Fibroblast of upper back skin (primary cell): ENCODE measurements at regions not wholly inside any gene's neighbourhood (a gene's known extent, or its start where the extent isn't known, plus 50 kb on each side); places are given as distances from the start of the nearest gene placed in this dataset.
"Not testable (repeated sequence)": the region's sequence is repeated elsewhere in the genome, so short reads cannot be mapped to it uniquely, and the experiment has no call there.

Experiments used
- DNase-seq: peaks from one replicate; pipeline ENCODE4 v3.0.0-alpha.2; 2013

- no peak for DNase-seq
Observed at GRCh38 chr4:3936184-3936583, 170.0 kb downstream of the ADRA2C start.

- DNase-seq: not testable (repeated sequence)
Observed at GRCh38 chr4:3937849-3938562, 171.8 kb downstream of the ADRA2C start.

DNA sequence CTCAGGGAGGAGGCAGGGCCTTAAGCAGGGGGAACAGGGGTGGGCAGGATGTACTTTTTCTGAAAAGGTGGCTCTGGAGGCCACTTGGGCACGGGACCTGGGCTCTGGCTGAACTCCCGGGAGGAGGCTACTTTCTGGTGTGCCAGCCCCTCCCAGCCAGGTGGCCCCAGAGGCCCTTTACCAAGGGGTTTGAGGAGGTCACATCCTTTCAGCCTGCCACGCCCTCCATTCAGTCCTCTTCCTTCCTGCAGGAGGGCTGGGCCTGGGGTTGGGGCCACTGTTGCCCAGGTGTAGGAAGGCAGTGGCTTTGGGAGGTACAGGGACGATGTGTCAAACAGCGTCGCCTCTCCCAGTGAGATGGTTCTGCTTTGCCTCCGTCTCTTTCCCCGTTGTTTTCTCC is 172.5 kb downstream of the ADRA2C start:
- DNase-seq: not testable (repeated sequence)

DNA sequence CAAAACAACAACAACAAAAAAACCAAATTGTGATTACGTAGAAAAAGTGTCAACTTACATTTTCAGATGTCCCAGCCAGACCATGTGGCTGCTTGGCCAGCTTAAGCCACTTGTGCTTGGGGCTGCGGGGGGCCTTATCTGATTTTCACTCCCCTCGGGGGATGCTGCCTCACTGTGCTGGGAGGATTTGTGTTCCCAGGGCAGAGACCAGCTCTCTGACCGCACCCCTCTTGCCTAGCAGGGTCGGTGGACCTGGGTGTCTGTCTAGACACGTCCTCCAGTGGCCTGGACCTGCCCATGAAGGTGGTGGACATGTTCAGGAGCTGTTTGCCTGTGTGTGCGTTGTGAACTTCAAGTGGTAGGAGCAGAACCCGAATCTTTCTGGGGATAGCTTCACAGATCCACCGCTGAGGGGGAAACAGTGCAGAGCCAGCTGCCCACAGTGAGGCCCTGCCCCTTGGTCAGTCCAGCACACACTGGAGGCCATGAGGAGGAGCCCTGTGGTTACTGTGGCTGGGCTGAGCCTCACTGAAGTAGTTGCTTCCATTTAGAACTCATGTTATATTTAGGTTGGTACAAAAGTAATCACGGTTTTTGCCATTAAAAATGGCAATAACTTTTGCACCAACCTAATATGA is 173.9 kb downstream of the ADRA2C start:
- DNase-seq: not testable (repeated sequence)

DNA sequence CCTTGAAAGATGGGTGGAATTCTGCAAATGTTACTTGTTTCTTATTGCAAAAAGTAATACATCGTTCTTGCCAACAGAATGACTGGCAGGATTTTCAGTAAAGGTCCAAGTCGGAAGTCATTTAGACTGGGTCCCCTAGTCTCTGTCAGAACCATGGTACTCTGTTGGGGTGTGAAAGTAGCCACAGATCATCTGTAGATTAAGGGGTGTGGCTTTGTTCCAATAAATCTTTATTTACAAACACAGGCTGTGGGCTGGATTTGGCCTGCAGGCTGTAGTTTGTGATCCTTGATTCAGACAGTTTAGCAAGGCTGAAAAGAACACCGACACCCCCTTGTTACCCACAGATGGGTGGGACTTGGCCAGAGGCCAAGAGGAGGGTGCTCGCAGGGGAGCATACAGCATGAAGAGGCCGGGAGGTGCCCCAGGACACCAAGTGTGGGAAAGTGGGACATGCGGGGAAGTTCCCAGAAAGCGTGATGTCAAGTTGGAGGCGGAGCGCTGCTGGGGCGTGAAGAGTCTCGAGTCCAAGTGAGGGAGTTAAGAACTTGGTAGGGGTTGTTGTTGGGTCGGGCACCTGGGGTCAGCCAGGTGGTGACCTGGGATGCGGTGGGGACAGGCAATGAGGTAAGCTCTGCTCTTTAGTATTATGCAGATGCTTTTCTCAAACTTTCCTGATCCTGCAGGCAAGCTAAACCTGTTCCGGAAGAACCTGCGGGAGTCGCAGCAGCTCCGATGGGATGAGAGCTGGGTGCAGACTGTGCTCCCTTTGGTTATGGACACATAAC is 175.7 kb downstream of the ADRA2C start:
- DNase-seq: not testable (repeated sequence)

GRCh38 chr4:3942569-3942971 is 176.4 kb downstream of the ADRA2C start:
- DNase-seq: peak; percentile 31

DNA sequence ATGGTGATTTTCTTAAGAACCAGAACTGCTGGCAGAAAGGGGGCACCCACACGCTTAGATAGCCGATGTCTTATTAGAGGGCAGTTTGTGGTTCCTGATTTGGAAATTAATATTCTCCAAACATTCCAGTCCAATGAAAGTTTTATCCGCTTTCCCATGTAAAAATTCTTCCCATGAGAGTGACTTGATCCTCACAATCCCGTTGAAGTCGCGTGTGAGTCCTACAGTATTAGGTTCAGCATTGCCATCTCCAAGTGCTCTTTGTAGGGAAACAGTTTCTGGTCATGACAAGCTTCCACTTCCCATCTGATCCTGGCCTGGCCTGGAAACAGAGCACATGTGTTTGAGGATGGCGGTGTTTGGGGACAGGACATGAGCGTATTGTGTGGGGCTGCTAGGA is 176.9 kb downstream of the ADRA2C start:
- not testable (repeated sequence) for DNase-seq

DNA sequence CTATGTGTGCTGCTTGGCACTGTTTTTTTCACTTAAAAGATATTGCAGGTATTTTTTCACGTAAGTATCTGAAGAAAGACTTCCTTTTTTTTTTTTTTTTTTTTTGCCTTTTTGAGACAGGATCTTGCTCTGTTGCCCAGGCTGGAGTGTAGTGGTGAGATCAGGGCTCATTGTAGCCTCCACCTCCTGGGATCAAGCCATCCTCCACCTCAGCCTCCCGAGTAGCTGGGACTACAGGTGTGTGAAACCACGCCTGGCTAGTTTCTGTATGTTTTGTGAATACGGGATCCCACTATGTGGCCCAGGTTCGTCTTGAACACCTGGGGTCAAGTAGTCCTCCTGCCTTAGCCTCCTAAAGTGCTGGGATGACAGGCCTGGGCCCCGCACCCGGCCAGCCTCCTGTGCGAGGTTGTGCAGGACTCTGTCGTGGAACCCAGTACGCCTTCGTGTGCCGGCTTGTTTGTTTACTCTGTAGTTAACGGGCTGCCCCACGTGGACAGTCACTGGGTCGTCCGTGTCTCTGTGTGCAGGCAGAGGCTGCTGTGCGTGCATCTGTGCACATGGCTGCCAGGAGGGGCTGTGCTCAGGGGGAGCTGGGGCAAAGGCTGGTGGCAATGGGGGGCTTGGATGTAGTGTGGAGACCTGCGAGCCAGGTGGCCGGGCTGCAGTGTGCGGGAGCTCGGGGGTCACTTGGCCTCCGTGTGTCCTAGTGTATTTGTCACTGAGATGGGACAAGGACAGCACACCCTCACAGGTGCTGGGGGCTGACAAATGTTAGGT is 179.5 kb downstream of the ADRA2C start:
- no peak for DNase-seq

DNA sequence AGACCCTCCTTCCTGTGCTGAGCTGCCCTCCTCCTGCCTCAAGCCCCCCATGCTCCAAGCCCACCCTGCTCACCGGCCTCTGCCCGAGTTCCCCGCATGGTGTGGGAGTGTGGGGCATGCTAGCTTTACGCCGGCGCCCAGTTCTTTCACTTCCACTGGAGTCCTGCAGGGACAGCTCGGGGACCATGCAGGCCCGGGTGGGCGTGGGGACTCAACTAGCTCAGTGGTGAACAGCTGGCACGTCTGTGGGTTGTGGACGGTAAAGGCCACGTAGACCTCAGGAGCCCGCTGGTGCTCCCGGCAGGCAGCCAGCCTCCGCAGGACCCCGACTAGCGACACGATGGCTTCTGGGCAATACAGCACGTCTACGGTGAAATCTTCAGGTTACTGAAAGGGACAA is 180.4 kb downstream of the ADRA2C start:
- DNase-seq: not testable (repeated sequence)

DNA sequence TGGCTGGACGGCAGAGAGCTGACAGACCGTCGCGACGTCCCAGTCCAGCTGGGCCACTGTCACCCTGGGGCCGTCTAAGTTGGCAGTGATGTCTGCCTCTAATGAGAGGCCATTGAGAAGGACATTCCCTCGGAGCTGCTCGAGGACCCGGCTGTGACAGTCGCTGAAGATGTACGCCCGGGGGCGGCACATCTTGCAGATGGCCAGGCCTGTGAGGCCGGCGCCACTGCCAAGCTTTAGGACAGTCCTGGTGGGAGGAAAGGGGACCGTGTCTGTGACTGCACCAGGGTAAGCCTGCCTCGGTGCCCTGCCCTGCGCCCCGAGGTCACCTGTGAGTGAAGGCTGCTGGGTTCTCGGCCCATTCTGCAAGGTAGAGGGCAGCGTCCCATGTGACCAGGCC is 181.6 kb downstream of the ADRA2C start:
- DNase-seq: not testable (repeated sequence)

DNA sequence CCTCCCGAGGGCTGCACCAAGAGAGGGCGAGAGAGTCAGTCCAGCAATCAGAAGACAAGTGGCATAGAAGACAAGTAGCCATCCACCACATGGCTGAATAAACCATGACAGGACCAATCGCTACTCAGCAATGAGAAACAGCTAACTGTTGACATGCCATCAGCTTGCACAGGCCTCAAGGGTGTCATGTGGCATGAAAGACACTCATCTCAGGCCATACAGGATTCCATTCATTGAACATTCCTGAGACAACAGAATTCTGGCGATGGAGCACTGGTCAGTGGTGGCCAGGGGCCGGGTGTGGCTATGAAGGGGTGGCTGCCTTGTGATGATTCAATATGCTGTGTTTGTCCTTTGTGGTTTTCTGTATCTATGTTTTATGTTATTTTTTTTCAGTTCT is 182.0 kb downstream of the ADRA2C start:
- not testable (repeated sequence) for DNase-seq

DNA sequence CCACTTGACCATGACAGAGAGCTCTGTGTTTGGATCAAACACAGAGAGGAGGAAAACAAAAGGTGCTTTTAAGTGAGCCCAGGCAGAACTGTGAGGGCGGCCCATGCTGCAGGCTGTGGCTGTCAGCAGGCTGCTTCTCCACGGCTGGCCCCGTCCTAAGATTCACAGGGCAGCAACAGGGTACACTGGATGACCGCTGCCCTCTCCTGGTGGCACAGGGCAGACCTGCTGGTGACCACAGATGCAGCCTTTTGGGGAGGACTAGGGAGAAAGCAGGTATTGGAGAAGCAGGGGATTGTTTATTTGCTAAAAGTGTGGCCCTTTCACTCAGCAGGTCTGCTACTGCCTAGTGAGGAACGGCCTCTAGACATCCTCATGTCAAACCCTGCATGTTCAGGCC is 183.7 kb downstream of the ADRA2C start:
- DNase-seq: peak; percentile 36

GRCh38 chr4:3952443-3953139 is 186.4 kb downstream of the ADRA2C start:
- not testable (repeated sequence) for DNase-seq

GRCh38 chr4:3953140-3953489 is 186.9 kb downstream of the ADRA2C start:
- peak; percentile 43 for DNase-seq

DNA sequence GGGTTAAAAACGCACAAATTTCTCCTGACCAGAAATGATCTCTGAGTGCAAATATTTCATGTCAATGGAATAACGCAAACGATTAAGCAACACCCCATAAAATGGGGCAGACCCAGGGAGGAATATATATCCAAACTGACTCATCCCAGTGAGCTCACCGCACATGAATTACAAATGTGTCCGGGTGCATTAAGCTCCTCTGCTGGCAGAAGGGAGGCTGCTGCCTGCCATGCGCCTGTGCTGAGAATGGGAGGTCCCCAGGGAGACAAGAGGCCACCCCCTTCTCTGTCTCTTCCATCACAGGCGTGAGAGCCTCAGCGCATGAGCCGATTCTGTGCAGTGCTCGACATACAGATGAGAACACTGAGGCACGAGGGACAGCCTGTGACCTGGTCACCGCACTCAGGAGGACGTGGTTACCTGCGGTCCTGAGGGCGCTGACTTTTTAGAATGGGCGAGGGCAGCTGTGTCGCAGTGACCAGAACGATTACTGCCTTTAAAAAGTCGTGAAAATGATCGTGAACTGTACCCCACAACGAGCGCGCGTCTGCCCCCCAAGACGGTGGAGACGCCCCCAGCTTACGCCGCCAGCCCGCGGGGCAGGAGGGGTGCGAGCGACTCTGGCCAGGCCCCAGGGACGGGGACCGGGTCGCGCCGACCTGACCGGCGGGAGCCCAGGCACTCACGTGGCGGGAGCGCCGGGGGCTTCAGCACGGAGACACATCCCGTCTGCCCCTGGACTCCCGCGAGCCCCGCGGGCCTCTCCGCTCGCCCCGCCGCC is 188.5 kb downstream of the ADRA2C start:
- DNase-seq: peak; percentile 98

DNA sequence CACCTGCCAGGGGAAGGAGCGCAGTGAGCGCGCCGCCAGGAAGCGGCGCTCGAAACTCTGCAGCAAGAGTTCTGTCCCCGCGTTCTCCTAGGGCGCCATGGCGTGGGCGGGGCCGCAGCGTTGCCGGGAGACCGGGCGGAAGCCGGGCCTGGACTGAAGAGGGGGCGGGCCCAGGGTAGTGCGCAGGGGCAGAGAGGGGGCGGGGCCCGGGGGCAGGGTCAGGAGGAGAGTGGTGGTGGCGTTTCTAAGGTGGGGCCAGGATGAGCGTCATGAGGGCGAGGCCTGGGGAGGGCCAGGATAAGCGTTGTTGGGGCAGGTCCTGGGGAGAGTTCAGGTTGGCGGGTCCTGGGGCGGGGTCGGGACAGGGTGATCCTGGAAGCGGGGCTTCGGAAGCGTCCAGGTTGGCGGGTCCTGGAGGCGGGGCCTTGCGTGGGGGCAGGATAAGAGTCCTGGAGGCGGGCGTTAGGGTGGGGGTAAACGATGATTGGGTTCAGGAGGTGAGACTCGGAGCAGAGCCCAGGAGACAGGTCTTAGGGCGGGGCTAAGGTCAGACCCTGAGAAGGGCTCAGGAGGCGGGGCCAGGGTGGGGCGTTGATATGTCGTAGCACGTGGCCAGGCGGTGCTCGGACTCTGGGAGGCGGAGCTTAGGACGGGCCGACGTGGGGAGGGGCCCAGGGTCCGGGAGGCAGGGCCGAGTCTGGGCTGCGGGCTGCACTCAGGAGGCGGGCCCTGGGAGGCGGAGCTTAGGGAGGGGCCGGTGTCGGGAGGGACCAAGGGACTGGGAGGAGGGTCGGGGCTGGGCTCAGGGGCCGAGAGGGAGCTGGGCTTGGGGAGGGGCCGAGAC is 189.4 kb downstream of the ADRA2C start:
- DNase-seq: peak; percentile 99

DNA sequence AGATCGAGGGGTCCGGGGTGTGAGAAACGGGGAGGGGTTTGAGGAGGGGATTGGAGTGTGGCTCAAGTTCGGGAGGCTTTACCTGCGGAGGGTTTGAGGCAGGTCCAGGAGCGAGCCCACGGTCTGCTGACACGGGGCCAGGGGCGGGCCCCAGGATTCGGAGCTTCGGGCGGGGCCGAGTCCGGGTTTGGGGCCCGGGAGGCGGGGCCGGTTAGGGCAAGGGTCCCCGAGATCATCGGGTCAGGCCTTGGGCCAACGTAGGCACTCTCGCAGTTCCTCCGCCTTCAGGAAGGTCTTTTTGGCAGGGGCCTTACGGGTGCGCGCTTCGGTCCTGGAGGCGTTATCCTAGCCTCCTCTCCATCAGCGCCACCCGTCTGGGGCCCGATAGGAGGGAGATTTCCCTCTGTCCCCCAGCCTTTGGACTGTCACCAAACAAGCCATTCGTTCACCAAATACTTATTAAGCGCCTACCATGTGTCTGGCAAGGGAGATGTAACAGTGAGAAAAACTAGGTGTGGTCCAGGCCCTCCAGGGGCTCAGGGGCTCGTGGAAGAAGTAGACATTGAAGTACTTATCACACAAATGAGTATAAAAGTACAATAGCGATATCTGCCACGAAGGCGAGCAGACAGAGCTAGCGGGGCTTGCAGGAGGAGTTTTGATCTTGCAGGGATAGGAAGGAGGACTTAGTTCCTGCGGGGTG is 190.1 kb downstream of the ADRA2C start:
- DNase-seq: not testable (repeated sequence)

DNA sequence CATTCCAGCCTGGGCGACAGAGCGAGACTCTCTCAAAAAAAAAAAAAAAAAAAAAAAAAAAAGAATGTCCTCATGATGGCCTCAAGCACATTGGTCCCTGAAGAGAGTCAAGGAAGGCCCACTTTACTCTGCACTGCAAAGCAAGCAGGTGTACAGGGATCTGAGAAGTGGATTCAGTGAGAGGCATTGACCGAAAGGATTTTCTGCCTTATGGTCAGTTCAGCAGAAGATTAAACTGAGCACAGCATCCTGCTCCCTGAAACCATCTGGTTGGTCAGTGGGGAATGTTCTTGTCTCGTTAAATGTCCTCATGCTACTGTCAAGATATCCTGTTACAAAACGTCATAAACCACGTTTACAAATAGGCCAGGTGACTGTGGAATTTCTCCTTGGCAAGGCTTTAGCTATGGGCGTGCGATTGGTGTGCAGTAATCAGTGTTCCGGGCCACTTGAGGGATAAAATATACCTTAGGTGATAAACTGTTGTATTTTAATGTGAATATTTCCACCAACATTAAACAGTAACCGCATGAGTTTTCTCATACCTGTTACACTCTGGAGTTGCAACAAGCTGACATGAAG is 195.0 kb downstream of the ADRA2C start:
- DNase-seq: not testable (repeated sequence)

DNA sequence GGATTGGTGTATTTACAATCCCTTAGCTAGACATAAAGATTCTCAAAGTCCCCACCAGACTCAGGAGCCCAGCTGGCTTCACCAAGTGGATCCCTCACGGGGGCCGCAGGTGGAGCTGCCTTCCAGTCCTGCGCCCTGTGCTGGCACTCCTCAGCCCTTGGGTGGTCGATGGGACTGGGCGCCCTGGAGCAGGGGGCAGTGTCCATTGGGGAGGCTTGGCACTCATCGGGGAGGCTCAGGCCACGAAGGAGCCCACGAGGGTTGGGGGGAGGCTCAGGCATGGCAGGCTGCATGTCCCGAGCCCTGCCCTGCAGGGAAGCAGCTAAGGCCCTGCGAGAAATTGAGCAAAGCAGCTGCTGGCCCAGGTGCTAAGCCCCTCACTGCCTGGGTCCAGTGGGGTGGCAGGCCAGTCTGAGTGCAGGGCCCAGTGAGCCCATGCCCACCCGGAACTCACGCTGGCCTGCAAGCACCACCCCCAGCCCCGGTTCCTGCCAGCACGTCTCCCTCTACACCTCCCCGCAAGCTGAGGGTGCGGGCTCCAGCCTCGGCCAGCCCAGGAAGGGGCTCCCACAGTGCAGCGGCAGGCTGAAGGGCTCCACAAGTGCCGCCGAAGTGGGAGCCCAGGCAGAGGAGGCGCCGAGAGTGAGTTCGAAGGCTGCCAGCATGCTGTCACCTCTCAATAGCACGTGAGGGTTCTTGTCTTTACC is 198.5 kb downstream of the ADRA2C start:
- not testable (repeated sequence) for DNase-seq
